ENCODE measurements at regions not wholly inside any gene's neighbourhood (a gene's known extent, or its start where the extent isn't known, plus 50 kb on each side); places are given as distances from the start of the nearest gene placed in this dataset.
A peak's percentile ranks its signal among the peaks of the same experiment; 100 is the strongest.
"Not testable (repeated sequence)": the region's sequence is repeated elsewhere in the genome, so short reads cannot be mapped to it uniquely, and the experiment has no call there.

DNA sequence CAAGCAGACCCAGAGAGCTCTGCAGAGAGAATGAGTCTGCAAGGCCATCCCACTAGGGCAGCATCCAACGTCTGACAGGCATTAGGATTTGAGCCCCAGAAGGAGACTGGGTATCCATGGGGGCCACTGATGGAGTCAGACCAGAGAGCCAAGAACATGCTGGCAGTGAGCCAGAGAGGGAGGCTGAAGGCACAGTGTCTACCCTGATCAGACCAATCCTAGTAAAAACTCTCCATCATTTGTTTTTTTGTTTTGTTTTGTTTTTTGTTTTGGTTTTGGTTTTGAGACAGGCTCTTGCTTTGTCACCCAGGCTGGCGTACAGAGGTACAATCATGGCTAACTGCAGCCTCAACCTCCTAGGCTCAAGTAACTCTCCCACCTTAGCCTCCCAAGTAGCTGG, 133.1 kb upstream of the LYZL2 start:
- DNase-seq, result no peak

DNA sequence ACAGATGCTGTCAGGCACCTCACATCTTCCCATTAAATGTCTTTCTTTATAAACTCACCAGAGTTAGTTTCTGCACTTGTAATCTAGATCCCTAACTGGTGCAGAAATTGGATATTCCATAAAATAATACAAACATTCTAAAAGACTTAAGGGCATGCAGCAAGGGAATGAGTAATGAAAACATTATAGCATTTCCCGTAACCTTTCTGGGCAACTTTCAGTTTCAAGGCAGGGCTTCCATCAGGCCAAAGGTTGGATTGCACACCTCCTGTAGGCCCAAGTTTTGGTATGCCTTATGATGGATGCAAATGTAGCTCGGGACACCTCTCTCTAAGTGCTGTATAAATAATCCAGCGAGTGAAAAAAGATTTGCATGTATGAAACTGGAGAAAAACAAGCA, 129.9 kb upstream of the LYZL2 start:
- DNase-seq, result no peak

DNA sequence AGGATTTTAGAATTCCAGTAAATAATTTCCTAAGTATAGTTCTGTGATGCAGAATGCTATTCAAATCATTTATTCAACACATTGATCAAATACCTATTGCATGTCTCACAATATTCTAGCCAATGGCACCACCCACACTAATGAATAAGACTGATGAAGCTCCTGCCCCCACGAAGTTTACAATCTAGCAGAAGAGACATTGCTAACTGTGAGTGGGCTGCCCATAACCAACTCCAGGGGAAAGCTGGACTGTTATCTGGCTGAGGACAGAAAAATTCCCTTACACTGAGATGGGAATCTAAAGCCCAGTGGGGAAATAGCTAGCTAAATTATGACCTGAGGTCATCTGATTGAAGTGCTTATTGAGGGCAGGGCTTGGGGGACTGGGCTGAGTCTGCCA, 128.8 kb upstream of the LYZL2 start:
- DNase-seq, result no peak

DNA sequence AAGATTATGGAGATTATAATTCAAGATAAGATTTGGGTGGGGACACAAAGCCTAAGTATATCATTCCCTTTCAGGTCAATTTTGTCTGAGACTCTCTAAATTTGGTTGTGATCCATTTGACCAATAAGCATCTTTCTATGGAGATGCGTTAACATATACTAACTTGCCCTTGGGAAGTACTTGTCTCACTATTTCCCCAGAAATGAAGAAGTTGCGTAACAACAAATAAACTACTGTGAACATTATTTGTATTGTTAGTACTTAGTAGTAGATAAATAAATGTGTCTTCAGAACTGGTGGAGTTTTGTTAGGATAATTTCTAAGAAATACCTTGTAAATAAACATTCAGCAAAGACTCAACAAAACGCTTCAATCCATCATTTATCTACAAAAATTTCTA, 127.3 kb upstream of the LYZL2 start:
- no peak for DNase-seq

DNA sequence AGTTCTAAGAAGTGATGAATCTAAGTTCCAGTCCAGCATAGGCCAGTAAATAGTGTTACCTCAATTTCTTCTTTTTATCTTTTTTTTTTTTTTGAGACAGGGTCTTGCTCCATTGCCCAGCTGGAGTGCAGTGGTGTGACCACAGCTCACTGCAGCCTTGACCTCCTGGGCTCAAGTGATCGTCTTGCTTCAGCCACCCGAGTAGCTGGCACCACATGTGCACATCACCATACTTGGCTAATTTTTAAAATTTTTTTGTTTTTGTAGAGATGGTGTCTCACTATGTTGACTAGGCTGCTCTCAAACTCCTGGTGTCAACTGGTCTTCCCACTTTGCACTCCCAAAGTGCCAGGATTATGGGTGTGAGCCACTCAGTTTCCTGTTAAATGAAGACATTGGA, 126.6 kb upstream of the LYZL2 start:
- DNase-seq, result no peak

DNA sequence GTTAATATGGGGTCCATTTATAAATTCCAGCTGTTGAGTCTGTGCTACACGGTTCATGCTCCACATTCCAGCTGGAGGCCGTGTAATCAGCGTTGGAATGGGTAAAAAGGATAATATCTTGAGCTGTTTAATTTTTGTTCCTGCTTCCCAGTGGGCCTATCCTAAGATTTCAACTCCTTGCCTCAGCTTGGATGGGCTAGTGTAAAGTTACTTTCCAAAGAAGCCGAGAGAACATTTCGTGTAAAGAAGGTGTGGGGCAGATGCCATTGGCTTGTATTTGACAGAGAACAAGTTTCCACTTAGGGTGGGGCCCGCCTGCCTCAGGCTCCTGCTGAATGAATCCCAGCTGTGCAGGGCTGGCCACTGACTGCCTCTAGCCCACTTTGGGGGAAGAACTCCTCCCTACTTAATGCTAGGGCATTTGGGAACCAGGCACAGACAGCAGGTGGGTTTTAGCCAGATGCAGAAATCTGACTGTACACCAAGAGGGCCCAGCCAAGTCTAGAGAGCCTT, 125.9 kb upstream of the LYZL2 start:
- DNase-seq, result no peak

DNA sequence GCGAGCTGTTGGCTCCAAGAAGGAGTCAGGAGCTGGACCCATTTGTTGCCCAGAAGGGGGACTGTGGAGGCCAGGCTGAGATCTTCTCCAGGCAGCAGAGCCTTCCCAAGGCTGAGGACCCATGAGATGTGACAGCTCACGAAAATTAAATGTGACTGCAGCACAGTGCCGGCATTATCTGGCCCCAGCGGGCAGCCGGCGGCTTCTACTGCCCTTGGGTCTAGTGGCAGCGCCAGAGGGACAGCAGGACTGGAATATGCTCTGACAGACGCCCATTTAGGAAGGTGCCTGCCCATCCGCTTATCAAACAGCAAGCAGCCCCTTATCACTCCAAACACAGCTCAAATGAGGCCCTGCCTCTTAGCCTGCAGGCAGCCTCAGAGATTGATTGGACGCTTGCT, 122.9 kb upstream of the LYZL2 start:
- no peak for DNase-seq

DNA sequence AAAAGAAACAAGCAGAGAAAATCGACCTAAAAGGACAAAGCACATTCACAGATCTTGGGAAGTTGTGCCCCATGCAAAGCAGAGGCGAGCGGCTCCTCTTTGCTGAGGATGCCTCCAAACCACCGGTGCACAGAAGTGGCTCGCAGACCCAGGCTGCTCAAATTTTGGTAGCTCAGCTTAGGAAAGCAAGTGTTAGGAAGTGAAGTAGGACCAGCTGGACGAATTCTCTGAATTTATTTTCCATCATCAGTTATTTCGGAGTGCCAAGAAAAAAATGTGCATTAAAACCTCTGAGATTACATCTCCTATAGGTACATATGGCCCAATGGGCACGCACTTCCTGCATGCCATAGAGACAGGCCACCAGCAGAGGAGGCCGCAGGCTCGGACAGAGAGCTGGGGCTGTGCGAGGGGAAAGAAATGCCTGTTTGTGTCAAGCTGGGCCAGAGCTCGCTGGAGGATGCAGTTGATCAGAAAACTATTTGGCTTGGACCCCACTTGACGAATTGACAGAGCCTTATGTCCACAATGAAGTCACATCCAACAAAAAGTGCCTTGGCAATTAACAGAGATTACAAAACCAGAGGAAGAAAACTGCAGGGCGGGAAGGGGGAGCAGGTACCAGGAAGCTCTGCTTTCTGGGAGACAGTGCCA, 122.3 kb upstream of the LYZL2 start:
- peak; percentile 79 for DNase-seq

DNA sequence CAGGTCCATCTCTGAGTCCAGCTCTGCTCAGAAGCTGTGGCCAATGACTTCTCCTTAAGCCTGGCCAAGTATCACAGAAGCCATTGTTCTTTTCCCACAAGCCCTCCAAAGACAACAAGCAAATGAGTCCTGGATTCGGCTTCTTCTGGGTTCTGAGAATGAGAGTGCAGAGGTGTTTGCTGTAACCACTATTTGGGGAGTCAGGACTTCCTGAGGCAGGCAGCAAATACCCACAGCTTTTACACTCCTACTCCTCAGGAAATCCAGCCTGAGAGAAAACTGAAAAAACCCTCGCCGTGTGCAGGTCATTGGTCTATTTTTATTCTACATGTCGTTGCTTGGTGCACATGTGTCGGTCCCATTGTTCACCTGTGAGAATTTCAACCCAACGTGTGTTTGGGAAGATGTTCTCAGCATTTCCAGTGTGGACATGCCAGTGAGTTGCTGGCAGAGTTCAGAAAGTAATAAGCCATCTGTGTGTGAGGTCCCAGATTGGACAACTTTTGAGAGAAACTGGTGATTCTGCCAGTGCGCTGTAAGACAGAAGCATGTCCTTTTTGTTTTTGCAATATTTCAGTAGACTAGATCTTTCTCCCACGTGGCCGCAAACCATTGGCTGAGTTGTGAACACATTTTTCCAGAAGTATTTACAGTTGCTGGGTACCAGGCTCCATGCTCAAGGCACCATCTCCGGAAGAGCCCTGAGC, 121.6 kb upstream of the LYZL2 start:
- DNase-seq, result no peak

DNA sequence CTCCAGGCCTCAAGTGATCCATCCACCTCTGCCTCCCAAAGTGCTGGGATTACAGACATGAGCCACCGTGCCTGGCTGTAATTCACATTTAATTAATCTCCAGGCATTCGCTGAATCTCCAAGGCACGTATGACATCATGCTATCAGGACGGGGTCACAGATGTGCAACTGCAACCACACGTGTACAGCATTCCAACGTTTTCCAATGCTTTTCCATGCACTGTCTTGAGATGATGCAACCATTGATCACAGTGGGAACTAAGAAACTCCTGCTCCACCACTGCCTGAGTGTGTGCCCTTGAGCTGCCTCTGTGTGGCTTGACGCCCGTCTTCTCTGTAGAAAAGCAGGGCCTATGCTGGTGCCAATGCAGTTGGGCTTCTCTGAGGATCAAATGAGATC, 119.8 kb upstream of the LYZL2 start:
- DNase-seq, result no peak

DNA sequence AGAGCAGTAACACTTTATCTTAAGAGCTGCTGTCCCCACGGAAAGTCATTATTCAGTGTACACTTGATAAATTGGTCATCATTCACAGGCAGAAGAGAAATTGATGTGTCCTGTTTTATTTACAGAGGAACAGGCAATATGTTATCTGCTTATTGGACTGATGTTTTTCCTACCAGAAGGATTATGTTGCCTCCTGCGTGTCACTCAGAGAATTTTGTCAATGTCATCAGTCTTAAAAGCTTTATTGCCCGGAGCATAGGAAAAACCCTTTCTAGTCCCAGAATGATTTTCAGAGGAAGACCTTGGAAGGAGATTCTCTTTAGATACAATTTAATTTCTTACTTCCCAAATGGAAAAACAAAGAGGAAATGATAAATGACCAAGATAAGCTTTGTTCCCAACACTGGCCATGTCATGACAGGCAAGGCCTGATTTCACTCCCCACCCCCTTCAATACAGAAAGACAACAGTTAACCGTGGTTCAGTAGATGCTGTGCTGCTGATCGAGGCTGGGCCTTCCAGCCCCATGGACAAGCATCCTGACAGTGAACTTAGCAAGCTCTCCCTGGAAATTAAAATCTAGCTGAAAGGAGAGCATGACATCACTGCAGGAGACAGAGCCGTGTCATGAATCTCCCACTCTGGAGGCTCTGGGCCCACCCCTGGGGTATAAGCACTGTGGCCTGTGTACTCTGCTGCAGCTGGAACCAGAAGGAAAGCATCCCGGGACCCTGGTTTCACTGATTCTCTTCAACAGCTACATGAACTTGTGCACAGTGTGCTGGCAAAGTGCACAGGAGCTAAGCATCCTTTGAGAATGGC, 118.8 kb upstream of the LYZL2 start:
- no peak for DNase-seq

DNA sequence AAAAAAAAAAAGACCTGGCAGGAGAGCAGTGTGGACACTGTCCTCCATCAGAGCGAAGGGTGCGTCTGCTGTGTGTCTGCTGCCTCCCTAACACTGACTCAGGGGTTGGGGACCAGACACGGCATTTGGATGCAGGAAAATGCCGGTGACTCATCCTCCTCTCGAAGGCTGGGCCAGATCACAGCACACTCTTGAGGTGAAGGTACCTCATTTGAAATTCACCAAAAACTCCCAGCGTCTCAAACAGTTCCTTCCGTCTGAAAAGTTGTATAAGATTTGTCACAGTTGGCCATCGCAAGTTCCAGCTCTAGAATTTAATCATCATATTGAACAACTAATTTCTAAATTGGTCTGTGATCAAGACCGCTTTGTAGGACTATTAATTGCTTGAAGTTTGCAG, 118.1 kb upstream of the LYZL2 start:
- no peak for DNase-seq

DNA sequence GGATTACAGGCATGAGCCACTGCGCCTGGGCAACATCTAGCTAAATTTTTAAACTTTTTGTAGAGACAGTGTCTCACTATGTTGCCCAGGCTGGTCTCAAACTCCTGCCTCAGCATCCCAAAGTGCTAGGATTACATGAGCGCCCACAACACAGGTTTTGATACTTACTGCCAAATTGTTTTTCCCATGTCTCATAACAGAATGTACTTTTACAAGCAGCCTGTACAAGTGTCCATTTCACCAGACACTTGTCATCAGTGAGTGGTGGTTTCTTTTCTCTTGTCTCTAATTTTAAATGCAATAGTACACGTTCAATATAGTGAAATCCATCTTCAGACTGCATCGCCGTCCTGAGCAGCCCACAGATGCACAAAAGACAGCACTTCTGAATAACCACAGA, 116.4 kb upstream of the LYZL2 start:
- no peak for DNase-seq

DNA sequence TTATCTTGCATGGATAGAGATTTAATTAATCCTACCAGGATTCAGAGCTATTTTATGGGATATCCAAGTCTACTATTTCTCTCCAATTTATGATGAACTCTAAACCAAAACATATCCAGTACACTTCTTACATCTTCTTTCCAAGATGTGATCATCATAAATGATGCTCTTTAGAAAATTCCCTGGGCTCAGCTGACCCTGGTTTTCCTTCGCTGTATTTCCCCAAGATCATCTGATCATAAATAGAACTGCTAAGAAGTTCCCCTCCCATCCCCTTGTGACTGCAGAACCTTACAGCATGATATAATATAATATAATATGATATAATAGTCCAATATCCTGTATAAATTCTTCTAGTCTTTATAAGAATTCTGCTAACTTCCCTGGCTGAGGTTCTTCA, 114.6 kb upstream of the LYZL2 start:
- DNase-seq, result no peak

DNA sequence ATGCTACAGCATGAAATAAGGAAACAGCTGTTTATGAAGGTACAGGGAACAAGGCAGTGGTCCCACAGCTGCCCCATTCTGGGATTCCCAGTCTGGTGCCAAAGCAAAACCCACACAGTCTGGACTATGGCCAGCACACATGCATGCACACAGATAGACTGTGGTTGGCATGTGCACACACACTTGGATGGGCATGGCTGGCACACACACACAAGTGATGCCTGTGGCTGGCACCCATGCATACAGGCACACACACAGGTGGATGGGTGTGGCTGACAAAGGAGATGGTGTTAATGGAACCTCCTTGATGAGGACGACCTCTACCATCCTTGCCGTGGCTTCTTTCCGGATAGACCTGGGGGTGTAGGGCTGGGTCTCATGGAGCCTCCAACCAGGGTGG, 114.0 kb upstream of the LYZL2 start:
- DNase-seq, result no peak

DNA sequence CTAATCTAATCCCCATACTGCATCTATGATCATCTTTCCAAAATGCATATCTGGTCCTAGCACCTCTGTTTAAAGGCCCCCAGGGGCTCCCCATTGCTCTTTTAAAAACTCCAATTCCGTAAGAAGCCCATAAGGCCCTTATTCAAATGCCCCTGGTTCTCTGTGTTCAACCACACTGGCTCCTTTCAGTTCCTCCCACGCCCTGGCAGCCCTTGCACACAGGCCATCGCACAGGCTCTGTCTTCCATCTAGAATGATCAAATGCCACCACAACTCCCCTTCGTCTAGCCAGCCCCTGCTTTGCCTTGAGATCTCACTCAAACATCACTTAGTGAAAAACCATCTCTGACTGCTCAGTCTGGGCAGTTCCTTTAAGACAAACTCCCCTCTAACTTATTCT, 112.9 kb upstream of the LYZL2 start:
- no peak for DNase-seq

DNA sequence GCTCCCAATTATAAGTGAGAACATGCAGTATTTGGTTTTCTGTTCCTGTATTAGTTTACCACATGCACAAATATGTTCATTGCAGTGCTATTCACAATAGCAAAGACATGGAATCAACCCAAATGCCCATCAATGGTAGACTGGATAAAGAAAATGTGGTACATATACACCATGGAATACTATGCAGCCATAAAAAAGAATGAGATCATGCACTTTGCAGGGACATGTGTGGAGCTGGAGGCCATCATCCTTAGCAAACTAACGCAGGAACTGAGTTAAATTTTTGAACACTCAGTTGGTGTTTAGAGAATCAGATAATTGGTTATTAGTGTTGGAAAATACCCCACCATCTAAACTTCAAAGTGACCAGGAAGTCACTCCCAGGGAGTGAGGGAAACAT, 111.2 kb upstream of the LYZL2 start:
- DNase-seq, result not testable (repeated sequence)

DNA sequence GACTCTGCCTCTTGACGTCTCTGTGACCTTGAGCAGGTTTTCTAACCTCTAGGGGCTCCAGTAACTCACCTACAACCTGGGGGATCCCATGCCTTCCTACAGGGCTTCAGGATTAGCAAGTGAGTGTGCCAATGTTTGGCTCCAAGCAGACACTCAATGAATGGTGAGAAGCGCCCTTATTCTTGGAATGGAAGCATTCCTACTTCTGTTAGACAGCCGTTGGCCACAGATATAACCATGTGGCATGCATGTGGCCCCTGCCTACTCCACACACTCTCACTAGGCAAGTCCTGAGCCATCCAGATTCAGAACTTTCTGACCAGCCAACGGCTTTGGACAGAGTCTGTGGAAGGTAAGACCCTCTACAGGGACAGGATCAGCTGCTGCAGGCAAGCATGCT, 108.9 kb upstream of the LYZL2 start:
- no peak for DNase-seq

DNA sequence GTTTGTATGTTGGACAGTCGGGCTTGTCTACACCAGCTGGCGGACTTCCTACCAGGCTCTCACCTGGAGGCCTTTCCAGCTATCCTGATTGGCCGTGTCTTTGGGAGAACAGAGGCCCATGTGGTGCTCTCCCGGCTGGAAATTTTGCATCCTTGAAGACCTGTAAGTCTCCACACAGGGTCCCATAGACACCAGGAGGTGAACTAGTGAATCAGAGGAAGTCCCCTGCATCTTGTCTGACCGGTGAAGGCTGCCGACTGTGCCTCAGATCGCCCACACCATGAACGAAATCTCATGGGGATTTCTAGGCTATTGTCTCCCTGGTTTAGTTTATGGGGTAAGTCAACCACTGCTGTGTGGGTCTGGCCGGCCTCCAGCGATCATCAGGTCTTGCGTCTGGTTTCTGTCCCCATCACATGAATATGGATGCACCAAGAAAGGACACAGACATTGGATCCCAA, 108.4 kb upstream of the LYZL2 start:
- DNase-seq, result no peak

DNA sequence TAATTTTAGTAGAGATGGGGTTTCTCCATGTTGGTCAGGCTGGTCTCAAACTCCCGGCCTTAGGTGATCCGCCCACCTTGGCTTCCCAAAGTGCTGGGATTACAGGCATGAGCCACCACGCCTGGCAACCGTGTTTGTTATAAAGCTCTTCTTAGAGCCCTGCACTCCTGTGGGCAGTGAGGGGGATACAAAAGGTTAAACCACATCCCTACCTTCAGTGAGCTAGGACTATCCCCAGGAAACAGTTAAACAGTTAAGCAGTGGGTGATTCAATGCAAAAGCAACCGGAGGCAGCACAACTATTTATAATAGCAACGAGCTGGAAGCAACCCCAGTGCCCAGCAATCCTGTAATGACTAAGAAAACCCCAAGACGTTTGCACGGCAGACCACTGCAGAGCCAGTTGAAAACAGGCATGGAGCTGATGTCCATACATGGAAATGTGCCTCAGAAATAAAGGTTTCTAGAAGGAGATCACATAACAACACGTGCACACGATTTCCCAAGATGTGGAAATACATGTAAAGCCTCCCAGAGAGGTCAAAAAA, 107.2 kb upstream of the LYZL2 start:
- no peak for DNase-seq

DNA sequence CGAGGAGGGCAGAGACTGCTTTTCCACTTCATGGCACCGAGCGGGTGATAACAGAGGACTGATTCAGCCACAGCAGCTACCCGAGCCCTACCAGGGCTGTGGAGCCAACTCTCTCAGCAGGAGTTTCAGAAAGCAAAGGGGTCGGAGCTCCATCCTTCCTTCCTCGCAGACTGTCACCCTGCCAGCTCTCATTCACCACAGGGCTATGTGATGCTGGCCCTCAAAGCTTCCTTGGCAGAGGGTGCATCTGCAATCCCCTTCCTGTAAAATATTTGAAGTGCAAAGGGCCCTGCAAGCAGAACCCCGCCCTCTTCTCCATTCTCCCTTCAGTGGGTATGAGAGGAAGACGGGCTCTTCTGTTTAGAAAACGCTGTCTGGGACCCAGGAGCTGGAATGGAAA, 105.3 kb upstream of the LYZL2 start:
- no peak for DNase-seq

DNA sequence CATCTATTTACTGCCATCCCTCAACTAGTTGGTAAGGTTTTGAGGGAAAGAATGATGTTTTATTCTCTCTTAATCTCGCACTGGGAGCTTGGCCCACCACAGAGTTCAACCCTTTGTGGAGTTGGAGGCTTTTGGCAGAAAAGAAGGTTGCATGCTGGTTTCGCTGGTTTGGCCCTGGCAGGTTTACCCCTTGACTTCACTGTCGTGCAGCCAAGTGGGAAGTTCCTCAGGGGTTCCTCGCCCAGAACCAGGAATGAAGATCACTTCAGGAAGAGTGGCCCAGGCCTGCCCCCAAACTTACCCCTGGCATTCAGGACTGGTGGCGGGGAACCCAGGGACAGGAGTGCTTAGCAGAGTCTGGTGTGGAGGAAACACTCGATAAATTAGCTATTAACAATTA, 103.1 kb upstream of the LYZL2 start:
- DNase-seq, result no peak

DNA sequence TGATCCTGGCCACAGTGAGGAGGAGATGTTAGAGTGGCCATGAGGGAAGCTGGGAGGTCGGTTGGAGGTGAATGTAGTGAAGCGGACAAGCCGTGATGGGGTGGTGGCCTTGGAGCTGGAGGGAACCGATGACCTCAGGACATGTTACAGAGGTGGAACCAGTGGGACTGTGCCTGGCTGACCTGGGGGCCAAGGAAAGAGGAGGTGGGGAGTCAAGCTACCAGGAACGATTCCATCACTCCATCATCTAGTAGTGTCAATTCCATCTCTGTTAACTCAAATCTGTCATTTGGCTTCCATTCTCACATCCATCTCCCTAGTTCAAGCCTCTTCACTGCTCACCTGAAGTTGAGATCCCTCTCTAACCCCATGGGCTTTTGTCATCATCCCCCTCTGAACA, 102.4 kb upstream of the LYZL2 start:
- DNase-seq, result no peak

DNA sequence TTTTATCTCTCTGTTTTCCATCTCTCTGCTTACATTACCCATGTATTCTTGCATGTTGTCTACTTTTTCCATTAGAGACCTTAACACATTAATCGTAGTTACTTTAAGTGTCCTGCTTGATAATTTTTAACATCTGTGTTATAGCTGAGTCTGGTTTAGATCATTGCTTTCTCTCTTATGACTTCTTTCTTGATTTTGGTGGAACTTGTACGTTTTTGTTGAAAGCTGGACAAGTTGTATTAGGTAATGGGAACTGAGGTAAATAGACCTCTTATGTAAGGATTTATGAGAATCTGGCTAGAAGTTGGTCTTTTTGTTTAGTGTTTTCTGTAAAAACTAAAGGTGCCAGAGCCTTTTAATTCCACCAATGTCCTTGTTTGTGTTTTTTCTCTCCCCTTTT, 100.8 kb upstream of the LYZL2 start:
- DNase-seq, result no peak
